Hindlimb muscle (tissue), 1 donor: ENCODE measurements at regions not wholly inside any gene's neighbourhood (a gene's known extent, or its start where the extent isn't known, plus 50 kb on each side); places are given as distances from the start of the nearest gene placed in this dataset.
"Not testable (repeated sequence)": the region's sequence is repeated elsewhere in the genome, so short reads cannot be mapped to it uniquely, and the experiment has no call there.

Source experiments
- DNase-seq: peaks from one replicate; pipeline ENCODE4 v3.0.0-alpha.2; 2013

DNA sequence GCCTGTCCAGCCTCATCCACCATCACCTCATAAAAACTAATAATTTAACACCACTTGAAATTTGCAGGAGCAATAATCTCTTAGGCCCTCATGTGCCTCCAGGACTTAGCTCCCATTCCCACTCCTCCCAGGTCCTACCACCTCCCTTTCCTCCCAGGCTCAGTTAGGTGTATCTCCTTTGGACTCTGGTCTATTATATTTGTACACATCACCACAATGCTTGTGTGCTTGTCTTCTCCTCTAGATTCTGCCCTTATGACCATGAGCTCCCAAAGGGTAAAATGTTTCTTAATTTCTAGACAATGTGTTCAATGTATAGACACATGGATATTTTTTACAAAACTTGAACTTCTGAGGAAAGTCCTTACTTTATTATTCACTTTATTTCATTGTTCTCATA, 182.0 kb upstream of the ZC3H15 start:
- DNase-seq = no peak

GRCh38 chr2:186306754-186307153, 179.3 kb upstream of the ZC3H15 start:
- no peak for DNase-seq

GRCh38 chr2:186307871-186308270, 178.2 kb upstream of the ZC3H15 start:
- DNase-seq = no peak

- no peak for DNase-seq
These were observed 177.7 kb upstream of the ZC3H15 start for GRCh38 chr2:186308347-186308746.

DNA sequence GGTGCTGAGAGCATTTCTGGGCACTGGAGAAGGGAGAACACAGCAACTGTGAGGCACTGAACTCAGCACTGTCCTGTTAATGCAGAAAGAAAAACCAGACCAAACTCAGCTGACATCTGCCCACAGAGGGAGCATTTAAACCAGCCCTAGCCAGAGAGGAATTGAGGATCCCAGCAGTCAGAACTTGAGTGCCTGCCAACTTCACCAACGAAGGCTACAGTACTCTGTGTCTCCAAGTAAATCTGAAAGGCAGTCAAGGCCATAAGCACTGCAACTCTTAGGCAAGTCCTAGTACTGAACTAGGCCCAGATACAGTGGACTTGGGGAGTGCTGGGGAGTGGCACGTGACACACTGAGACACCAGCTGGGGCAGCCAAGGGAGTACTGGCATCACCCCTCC, 176.2 kb upstream of the ZC3H15 start:
- DNase-seq = no peak

DNA sequence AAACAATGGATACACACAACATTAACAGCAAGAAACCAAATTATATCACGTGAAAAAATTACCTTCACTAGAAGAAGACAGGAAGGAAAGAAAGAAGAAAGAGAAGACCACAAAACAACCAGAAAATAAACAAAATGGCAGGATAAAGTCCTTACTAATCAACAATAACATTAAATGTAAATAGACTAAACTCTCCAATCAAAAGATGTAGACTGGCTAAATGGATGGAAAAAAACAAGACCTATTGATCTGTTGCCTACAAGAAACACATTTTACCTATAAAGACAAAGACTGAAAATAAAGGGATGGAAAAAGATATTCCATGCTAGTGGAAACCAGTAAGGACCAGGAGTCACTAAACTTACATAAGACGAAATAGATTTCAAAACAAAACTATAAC, 167.0 kb upstream of the ZC3H15 start:
- DNase-seq = no peak

DNA sequence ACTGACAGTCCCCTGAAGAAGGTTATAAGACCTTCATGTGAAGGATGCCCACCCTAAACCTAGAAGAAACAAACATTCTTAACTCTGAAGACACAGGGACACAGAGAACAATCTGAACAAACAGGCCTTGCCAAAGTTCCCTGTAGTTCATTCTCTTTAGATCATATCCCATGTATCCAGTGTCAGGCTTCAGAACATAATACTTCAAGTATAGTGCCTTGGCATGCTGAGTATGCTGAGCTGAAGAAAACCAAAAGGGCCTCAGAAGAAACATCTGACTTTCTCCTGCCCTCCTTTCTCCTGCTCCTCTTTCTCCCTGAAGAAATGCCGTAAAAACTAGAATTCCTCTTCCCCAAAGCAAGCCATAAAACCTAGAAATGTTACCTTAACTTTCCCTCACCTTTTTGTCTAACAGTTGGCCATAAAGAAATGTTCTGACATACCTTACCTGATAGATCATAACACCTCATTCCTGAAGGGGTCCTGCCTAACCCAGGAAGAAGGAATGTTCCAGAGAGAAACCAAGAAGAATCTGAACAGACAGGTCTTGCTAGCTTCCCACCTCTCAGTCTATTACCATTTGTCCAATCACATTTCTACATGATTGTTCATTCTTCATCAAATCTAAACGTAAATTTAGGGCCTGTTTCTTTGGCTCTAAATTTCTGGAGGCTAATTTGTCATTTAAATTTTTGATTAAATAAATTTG, 160.1 kb upstream of the ZC3H15 start:
- DNase-seq = no peak

DNA sequence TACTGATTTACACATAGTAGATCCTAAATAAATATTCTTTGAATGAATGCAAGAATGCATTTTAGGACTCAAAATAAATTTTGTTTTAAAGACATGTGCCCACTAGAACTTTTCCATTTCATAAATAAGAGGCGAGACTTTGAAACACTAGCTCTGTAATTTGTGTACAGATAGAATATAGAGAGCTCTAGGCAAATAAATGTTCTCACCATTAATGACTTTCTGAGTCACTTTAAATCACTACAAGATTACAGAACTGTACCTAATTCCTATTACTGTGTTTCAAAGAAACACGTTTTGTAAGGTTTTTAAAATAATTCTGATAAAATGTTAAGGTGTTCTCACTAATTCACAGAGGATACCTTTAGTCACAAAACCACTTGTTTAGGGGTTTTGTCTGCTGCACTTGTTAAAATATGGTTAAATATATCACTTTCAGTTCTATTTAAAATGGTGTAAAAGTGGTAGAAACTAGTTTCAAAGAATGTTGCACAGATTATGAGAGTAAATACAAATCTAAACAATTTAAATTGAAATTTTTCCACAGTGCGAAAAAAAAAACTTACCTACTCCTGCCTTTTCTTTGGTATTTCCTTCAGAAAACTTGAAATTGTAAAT, 158.7 kb upstream of the ZC3H15 start:
- no peak for DNase-seq

DNA sequence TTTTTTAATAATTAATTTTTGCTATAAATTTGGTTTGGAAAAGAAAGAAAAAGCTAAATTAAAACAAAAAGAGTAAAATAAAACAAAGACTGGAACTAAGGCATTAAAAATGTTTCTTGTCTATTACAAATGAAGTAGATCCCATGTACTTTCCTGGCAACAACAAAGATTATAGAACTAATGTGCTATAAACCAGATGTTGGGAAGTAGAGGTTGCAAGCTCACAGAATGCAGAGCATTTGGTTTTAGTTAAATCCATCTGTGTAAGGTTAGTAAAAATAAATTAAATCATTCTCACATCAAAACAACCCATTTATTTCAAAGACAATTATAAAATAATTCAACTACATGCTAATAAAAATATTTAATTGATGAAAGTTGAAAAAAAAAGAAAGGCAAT, 157.2 kb upstream of the ZC3H15 start:
- peak; percentile 20 for DNase-seq

DNA sequence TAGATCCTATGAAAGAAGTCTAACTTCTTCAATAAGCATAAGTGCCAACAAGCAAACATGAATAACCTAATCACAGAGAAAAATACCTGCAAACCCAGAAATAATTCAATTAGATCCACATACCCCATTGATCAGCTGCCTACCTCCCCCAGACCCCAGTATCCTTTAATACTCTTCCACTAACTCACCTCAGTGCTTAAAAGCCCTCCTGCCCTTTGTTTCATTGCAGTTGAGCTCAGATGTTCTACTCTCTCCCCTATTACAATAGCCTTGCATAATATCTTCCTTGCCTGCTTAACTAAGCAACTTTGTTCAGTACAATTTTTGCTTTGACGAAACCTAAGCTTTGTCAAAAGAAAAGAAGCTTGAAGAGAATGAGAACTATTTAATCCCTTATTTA, 156.0 kb upstream of the ZC3H15 start:
- no peak for DNase-seq

DNA sequence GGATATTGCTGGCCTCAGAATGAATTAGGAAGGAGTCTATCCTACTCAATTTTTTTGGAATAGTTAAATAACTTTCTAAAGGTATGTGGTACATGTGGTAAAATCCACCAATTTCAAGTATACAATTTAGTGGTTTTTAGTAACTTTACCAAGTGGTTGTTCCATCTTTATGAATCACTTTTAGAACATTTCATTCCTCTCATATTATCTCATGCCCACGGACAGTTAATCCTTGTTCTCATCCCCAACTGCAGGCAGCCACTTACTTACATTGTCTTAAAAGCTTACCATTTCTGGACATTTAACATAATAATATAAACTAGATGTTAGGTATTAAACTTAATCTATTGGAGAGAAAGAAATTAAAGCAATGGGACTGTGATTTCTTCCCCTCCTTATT, 146.3 kb upstream of the ZC3H15 start:
- DNase-seq = no peak

GRCh38 chr2:186342029-186342428, 144.0 kb upstream of the ZC3H15 start:
- DNase-seq = no peak

GRCh38 chr2:186345745-186346144, 140.3 kb upstream of the ZC3H15 start:
- DNase-seq = no peak

GRCh38 chr2:186346216-186346615, 139.8 kb upstream of the ZC3H15 start:
- no peak for DNase-seq

GRCh38 chr2:186347472-186347871, 138.6 kb upstream of the ZC3H15 start:
- no peak for DNase-seq

- DNase-seq = no peak
These were observed 137.9 kb upstream of the ZC3H15 start for GRCh38 chr2:186348200-186348599.

DNA sequence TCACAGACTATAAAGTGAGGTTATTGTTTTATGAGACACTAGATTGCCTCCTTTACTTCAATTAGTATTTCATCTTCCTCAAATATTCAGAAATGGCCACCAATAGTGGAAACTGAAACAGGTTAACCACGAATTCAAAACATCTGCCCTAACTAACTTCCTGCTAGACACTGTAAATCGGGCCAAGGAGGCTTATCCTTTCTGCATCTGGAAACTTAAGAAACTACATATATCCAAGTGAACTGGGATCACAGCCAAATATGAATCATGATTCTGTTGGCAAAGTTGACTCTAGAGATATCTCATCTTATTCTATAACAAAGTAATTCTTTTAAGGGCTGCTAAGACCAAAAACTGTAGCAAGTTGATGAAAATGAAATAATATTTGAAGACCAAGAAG, 136.6 kb upstream of the ZC3H15 start:
- DNase-seq = peak; percentile 76

GRCh38 chr2:186354160-186354559, 131.9 kb upstream of the ZC3H15 start:
- not testable (repeated sequence) for DNase-seq

DNA sequence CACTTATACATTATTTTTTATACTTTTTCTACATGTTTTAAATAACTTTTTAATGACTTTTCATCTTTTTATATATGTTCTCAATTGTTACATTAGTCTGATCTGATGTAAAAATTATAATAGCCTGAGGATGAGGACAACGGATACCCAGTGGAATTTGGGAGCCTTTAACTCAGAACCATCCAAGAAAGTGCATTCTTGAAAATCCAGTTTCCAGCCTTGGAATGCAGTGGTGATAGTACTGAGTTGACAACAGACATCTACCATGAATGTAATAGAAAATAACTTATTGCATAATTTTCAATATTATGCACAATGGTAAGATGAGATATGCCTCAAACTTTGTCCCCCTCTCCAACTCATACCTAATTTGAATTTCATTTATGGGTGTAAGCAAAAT, 120.7 kb upstream of the ZC3H15 start:
- DNase-seq = no peak

DNA sequence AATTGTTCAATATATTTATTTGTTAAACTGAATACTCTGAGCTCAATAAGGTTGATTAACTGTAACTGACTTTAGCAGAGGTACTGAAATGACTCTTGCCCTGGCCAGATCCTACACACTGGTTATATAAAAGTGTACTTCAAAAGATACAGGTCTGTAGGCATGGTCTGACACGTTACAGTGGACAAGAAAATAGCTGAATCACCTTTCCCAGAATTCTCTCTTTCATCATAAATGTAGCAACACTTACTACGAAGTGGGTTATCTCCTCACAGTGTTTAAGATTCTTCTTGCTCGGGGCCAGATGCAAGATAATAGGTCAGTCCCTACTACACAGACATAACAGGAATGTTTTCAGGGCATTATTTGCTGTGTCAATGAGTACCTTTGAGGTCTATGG, 107.0 kb upstream of the ZC3H15 start:
- DNase-seq = no peak

DNA sequence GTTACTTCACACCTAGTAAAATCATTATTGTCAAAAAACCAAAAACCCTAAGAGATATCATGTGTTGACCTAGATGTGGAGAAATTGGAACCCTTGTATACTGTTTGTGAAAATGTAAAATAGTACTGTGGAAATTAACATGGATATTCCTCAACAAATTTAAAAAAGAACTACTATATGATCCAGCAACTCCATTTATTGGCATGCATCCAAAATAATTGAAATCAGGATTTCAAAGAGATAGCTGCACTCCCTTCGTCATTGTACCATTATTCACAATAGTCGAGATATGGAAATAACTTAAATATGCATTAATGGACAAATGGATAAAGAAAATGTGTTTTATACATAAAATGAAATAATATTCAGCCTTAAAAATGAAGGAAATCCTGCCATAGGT, 105.3 kb upstream of the ZC3H15 start:
- DNase-seq = no peak

DNA sequence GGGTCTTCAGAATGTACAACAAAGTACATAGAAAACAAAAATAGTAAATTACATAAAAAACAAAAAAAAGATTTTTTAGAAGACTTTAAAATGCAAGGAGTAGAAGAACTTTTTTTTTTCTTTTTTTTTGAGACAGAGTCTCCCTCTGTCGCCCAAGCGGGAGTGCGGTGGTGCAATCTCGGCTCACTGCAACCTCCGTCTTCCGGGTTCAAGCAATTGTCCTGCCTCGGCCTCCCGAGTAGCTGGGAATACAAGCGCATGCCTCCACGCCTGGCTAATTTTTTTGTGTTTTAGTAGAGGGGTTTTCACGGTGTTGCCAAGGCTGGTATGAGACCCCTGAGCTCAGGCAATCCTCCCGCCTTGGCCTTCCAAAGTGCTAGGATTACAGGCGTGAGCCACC, 104.5 kb upstream of the ZC3H15 start:
- DNase-seq = no peak

GRCh38 chr2:186382932-186383331, 103.1 kb upstream of the ZC3H15 start:
- DNase-seq = no peak

DNA sequence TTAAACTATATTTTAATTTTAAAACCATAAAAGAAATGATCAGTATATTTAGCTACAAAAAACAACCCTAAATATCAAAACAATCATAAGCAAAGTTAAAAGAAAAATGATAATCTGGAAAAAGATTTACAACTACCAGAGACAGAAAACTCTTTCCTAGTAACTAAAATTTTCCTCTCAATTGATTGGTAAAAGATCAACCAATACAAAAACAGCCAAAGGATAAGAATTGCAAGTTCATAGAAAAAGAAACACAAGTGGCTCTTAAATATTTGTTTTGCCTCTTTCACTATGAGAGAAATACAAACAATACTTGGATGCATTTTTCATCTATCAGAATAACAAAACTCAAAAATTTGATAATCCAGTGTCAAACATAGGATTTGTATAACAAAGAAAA, 101.8 kb upstream of the ZC3H15 start:
- no peak for DNase-seq
